Fibroblast of upper back skin (primary cell): ENCODE measurements at regions not wholly inside any gene's neighbourhood (a gene's known extent, or its start where the extent isn't known, plus 50 kb on each side); places are given as distances from the start of the nearest gene placed in this dataset.
A peak's percentile ranks its signal among the peaks of the same experiment; 100 is the strongest.
"Not testable (repeated sequence)": the region's sequence is repeated elsewhere in the genome, so short reads cannot be mapped to it uniquely, and the experiment has no call there.

ENCODE experiments used
- DNase-seq: peaks from one replicate; pipeline ENCODE4 v3.0.0-alpha.2; 2013

DNA sequence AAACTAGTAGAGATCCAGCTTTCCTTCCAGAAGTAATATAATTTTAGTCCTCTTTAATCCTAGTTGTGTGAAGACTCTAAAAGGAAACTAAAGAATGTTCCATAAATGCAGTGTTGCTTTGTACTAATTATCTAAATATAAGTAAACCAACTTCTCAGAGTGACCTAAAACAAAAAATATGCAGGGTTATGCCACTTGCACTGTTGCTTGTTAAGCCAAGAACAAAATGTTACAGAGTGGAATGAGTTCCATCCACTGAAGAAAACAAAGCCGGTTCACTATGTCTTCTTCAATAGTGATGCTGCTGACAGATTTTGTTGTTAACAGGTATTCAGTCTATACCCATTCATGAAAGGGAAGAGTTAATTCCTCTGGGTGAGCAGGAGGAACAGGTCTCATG lies 252.0 kb upstream of the DIAPH2 start:
- no peak for DNase-seq

DNA sequence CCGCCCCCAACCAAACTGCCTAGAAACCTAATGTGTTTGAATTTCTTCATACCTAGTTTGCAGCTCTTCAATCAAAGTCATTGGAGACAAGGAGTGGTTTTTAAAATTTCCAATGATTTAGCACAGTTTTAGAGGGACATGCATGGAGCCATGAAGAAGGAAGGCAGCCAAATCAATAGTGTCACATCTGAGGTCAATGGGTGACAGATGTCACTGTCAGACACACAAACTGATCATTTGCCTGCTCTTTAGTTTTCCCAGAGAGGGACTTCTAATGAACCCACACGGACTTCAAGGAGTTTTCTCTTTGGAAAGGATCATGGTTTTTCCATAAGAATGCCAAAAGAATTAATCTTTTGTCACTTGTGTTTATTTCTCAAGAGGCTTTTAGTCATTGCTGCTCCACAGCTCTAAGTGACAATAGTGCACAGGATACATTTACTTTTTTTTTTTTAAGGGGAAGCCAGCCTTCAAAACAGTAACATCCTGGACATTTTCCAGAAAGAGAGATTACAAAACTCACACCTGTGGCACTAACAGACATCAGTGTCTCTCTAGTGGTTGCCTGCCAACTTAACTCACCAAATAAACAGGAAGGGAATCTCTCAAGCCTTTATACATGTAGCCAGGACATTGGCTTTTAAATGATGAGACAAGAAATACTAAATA lies 251.1 kb upstream of the DIAPH2 start:
- no peak for DNase-seq

DNA sequence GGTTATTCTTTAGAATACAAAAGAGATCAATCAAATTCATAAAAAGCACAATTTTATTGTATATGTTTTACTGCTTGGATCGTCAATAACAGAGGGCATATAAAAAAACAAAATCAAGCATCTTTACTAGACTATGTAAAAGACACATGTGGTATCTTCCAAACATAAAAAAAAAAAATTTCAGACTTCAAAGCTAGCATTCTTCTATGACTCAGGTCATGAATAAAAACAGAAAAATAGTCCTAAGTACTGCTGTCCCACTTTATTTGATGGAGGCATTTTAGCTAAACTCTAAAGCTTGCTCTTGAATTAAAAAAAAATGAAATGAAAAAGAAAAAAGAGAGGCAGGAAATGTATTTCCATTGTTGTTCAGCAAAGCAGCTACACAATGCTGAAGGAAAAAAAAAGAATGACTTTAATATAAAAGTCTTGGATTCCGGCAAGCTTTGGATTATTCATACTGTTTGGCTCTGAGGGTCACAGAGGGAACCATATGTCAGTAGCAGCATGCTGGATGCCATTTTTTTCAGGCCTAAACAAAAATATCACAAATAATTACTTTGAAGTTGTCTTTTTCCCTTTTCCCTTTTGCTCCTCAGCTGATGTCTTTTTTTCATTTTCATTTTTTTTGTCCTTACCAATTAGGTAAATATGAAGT lies 249.1 kb upstream of the DIAPH2 start:
- peak; percentile 31 for DNase-seq

- peak; percentile 84 for DNase-seq
These were observed 248.5 kb upstream of the DIAPH2 start for GRCh38 chrX:96436105-96436504.

- DNase-seq = no peak
These were observed 245.8 kb upstream of the DIAPH2 start for GRCh38 chrX:96438803-96439202.

- no peak for DNase-seq
These were observed 243.7 kb upstream of the DIAPH2 start for GRCh38 chrX:96440941-96441340.

- no peak for DNase-seq
These were observed 239.0 kb upstream of the DIAPH2 start for GRCh38 chrX:96445531-96446065.

DNA sequence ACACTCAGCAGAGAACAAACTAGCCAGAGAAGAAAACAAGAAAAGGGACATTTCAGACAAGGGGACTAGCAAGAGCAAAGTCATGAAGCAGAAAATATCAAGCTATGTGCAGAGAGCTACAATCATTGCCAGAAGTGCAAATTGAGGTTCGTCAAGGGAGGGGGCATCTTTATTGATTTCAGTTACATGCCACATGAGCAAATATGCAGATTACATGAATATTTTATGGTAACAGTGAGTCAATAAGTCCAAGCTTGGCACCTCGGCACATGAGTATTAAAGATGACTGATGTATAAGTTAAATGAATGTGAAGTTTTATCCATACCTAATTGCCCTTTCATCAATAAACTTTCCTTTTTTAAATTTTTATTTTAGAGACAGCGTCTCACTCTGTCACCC lies 238.1 kb upstream of the DIAPH2 start:
- DNase-seq = no peak

GRCh38 chrX:96447161-96447560 lies 237.5 kb upstream of the DIAPH2 start:
- no peak for DNase-seq

GRCh38 chrX:96449191-96449590 lies 235.5 kb upstream of the DIAPH2 start:
- DNase-seq = no peak

DNA sequence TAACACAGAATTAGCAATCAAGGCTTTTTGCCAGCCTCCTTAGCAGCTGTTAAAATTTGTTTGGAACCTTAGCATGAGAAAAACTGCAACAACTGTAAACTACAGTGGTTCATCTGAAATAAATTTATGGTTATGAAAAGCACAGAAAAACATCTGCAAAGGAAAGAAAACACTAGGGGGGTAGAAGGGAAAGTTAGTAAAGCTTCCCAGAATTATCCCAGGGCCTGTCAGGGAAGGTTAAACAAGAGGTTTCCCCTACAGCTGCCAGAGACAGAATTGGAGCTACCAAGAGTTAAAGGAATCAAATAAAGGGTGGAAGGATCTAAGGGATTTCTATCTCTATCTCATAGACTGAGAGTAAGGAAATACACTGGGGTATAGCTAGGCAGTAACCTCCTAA lies 234.7 kb upstream of the DIAPH2 start:
- no peak for DNase-seq

DNA sequence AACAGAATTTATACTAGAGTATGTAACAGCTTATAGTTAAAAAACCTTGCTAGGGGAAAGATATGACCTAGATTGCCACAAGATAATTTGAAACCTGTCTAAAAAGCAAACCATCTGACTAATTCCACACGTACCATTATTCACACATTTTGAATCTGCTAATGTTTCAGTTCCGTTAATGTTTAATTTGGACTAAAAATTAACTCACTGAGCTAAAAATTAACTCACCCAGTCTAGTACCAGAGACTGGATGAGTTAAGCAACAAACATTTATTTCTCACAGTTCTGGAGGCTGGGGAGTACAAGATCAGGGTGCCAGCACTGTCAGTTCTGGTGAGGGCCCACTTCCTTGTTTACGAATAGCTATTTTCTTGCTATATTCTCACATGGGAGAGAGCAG lies 231.5 kb upstream of the DIAPH2 start:
- no peak for DNase-seq

- no peak for DNase-seq
These were observed 229.6 kb upstream of the DIAPH2 start for GRCh38 chrX:96455078-96455477.

GRCh38 chrX:96464880-96465558 lies 219.6 kb upstream of the DIAPH2 start:
- no peak for DNase-seq

- peak; percentile 6 for DNase-seq
These were observed 210.5 kb upstream of the DIAPH2 start for GRCh38 chrX:96474029-96474740.

GRCh38 chrX:96474741-96475125 lies 209.9 kb upstream of the DIAPH2 start:
- no peak for DNase-seq

DNA sequence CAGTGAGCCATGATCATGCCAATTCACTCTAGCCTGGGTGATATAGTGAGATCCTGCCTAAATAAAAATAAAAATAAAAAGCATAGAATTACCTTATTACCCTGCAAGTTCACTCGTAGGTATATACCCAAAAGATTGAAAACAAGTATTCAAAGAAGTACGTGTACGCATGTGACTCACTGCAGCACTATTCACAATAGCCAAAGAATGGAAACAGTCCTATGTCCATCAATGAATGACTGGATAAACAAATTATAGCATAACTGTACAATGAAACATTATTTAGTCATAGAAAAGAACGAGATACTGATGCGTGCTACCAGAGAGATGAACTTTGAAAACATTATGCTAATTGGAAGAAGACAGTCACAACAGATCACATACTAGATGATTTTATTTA lies 204.6 kb upstream of the DIAPH2 start:
- peak; percentile 20 for DNase-seq

DNA sequence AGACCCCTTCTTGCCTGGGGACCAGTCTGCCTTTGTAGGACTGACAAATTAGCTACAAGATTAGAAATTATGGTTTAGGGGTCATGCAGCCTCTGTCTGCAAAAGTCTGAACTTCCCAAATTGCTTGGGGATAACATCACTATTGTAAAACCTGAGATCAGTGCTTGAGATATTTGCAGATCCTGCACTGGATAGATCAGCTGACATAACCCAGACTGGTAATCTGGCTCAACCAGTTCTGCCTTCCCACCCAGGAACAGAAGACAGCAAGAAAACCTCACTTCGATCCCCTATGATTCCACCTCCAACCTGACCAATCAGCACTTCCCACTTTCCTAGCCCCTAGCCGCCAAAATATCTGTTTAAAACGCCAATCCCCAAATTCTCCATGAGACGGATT lies 202.8 kb upstream of the DIAPH2 start:
- DNase-seq = no peak

DNA sequence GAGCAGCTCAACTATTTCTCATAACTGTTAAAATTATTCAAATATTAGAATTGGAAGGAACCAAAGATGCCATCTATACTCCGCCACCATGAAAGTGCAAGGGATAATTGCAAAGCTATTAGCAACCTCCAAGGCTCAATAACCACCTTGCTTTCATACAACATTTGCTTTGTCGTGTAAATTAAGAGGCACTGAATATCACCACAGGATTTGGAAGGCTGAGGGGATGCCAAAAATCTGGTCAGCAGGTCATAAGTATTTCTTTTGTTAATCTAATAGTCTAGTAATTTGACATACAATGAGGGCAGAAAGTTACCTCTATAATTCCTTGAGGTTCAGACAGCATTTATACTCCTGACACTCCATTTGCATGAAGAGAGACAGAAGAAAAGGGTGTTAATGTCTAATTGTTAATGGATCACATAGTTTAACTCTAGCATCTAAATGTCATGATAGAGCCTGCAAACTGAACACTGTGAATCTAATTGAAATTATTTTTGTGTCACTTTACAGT lies 200.9 kb upstream of the DIAPH2 start:
- DNase-seq = no peak

- not testable (repeated sequence) for DNase-seq
These were observed 198.0 kb upstream of the DIAPH2 start for GRCh38 chrX:96486687-96487086.

GRCh38 chrX:96502507-96502906 lies 182.1 kb upstream of the DIAPH2 start:
- no peak for DNase-seq

- DNase-seq = not testable (repeated sequence)
These were observed 155.3 kb upstream of the DIAPH2 start for GRCh38 chrX:96529386-96529785.

GRCh38 chrX:96538104-96538725 lies 146.4 kb upstream of the DIAPH2 start:
- no peak for DNase-seq
